ENCODE measurements at regions not wholly inside any gene's neighbourhood (a gene's known extent, or its start where the extent isn't known, plus 50 kb on each side); places are given as distances from the start of the nearest gene placed in this dataset.

- Histone ChIP-seq H3K9me3 (ENCODE audit: control extremely low read depth in 1 of 5, control insufficient read depth in 4 of 5, insufficient read depth in 2 of 5, low read depth in 1 of 5, low read length in 4 of 5) (no peaks in the 10 kb centered on the region), H3K27me3 (replicated peaks in 2 of 5; ENCODE audit: control insufficient read depth in 4 of 5, insufficient read depth in 5 of 5, low read length in 4 of 5) (no peaks in the 10 kb centered on the region), H3K4me1 (ENCODE audit: control extremely low read depth in 1 of 4, control insufficient read depth in 4 of 4, insufficient read depth in 4 of 4, low read length in 3 of 4) (no peaks in the 10 kb centered on the region), H3K27ac (ENCODE audit: insufficient read depth in 1 of 2, low read depth in 1 of 2, low read length in 2 of 2, poor library complexity in 1 of 2, severe bottlenecking in 2 of 2) (no peak overlapping the region), H3K36me3 (ENCODE audit: control insufficient read depth in 4 of 4, insufficient read depth in 4 of 4, low read length in 3 of 4) (no peaks in the 10 kb centered on the region), H3K4me3 (ENCODE audit: control insufficient read depth in 1 of 7, extremely low read depth in 1 of 7, insufficient read depth in 4 of 7, low read depth in 2 of 7, low read length in 6 of 7) (no peak overlapping the region)
- no peak for DNase-seq
- WGBS (ENCODE audit: insufficient coverage), result no CpG with 5 or more reads among the region's 1 CpG
- ChIA-PET POLR2A (no interaction called here), CTCF (no interaction called here)
These were observed 158.0 kb upstream of the TMC3 start for GRCh38 chr15:81532001-81532400.

GRCh38 chr15:81531109-81531592 lies 157.1 kb upstream of the TMC3 start:
- Histone ChIP-seq H3K4me1 (ENCODE audit: control extremely low read depth in 1 of 4, control insufficient read depth in 4 of 4, insufficient read depth in 4 of 4, low read length in 3 of 4) (no peaks in the 10 kb centered on the region), H3K36me3 (ENCODE audit: control insufficient read depth in 4 of 4, insufficient read depth in 4 of 4, low read length in 3 of 4) (no peaks in the 10 kb centered on the region), H3K9me3 (ENCODE audit: control extremely low read depth in 1 of 5, control insufficient read depth in 4 of 5, insufficient read depth in 2 of 5, low read depth in 1 of 5, low read length in 4 of 5) (no peaks in the 10 kb centered on the region), H3K27me3 (replicated peaks in 2 of 5; ENCODE audit: control insufficient read depth in 4 of 5, insufficient read depth in 5 of 5, low read length in 4 of 5) (no peaks in the 10 kb centered on the region), H3K4me3 (ENCODE audit: control insufficient read depth in 1 of 7, extremely low read depth in 1 of 7, insufficient read depth in 4 of 7, low read depth in 2 of 7, low read length in 6 of 7) (no peak overlapping the region), H3K27ac (ENCODE audit: insufficient read depth in 1 of 2, low read depth in 1 of 2, low read length in 2 of 2, poor library complexity in 1 of 2, severe bottlenecking in 2 of 2) (no peak overlapping the region)
- WGBS (ENCODE audit: insufficient coverage), result 82% methylated on average over 9 of the region's 10 CpGs
- ChIA-PET CTCF (no interaction called here), POLR2A (no interaction called here)
- no peak for DNase-seq

- no peak for DNase-seq
- Histone ChIP-seq H3K4me3 (ENCODE audit: control insufficient read depth in 1 of 7, extremely low read depth in 1 of 7, insufficient read depth in 4 of 7, low read depth in 2 of 7, low read length in 6 of 7) (no peak overlapping the region), H3K9me3 (ENCODE audit: control extremely low read depth in 1 of 5, control insufficient read depth in 4 of 5, insufficient read depth in 2 of 5, low read depth in 1 of 5, low read length in 4 of 5) (no peaks in the 10 kb centered on the region), H3K4me1 (ENCODE audit: control extremely low read depth in 1 of 4, control insufficient read depth in 4 of 4, insufficient read depth in 4 of 4, low read length in 3 of 4) (no peaks in the 10 kb centered on the region), H3K27me3 (replicated peaks in 2 of 5; ENCODE audit: control insufficient read depth in 4 of 5, insufficient read depth in 5 of 5, low read length in 4 of 5) (no peaks in the 10 kb centered on the region), H3K27ac (ENCODE audit: insufficient read depth in 1 of 2, low read depth in 1 of 2, low read length in 2 of 2, poor library complexity in 1 of 2, severe bottlenecking in 2 of 2) (no peak overlapping the region), H3K36me3 (ENCODE audit: control insufficient read depth in 4 of 4, insufficient read depth in 4 of 4, low read length in 3 of 4) (no peaks in the 10 kb centered on the region)
- POLR2A ChIA-PET, result no interaction called here
- no CpG with 5 or more reads among the region's 3 CpGs for WGBS (ENCODE audit: insufficient coverage)
- CTCF ChIA-PET, result no interaction called here
These were observed 156.3 kb upstream of the TMC3 start for GRCh38 chr15:81530271-81530691.

- H3K4me1 ChIP-seq (ENCODE audit: control extremely low read depth in 1 of 4, control insufficient read depth in 4 of 4, insufficient read depth in 4 of 4, low read length in 3 of 4), result no peaks in the 10 kb centered on the region
- H3K36me3 ChIP-seq (ENCODE audit: control insufficient read depth in 4 of 4, insufficient read depth in 4 of 4, low read length in 3 of 4), result no peaks in the 10 kb centered on the region
- no peaks in the 10 kb centered on the region for H3K27me3 ChIP-seq (replicated peaks in 2 of 5; ENCODE audit: control insufficient read depth in 4 of 5, insufficient read depth in 5 of 5, low read length in 4 of 5)
- H3K27ac ChIP-seq (ENCODE audit: insufficient read depth in 1 of 2, low read depth in 1 of 2, low read length in 2 of 2, poor library complexity in 1 of 2, severe bottlenecking in 2 of 2), result no peak overlapping the region
- H3K4me3 ChIP-seq (ENCODE audit: control insufficient read depth in 1 of 7, extremely low read depth in 1 of 7, insufficient read depth in 4 of 7, low read depth in 2 of 7, low read length in 6 of 7), result no peak overlapping the region
- no CpG with 5 or more reads among the region's 2 CpGs for WGBS (ENCODE audit: insufficient coverage)
- ChIA-PET CTCF (no interaction called here), POLR2A (no interaction called here)
- DNase-seq, result no peak
- H3K9me3 ChIP-seq (ENCODE audit: control extremely low read depth in 1 of 5, control insufficient read depth in 4 of 5, insufficient read depth in 2 of 5, low read depth in 1 of 5, low read length in 4 of 5), result no peaks in the 10 kb centered on the region
These were observed 155.5 kb upstream of the TMC3 start for GRCh38 chr15:81529481-81529880.

GRCh38 chr15:81526029-81526428 lies 152.0 kb upstream of the TMC3 start:
- 94% methylated on average over 4 of the region's 4 CpGs for WGBS (ENCODE audit: insufficient coverage)
- CTCF ChIA-PET, result no interaction called here

GRCh38 chr15:81524496-81524895 lies 150.5 kb upstream of the TMC3 start:
- WGBS (ENCODE audit: insufficient coverage), result no CpG with 5 or more reads among the region's 1 CpG

More at GRCh38 chr15:81526029-81526428, 152.0 kb upstream of the TMC3 start:
- H3K27ac ChIP-seq (ENCODE audit: insufficient read depth in 1 of 2, low read depth in 1 of 2, low read length in 2 of 2, poor library complexity in 1 of 2, severe bottlenecking in 2 of 2), result no peak overlapping the region
- DNase-seq, result no peak
- H3K9me3 ChIP-seq (ENCODE audit: control extremely low read depth in 1 of 5, control insufficient read depth in 4 of 5, insufficient read depth in 2 of 5, low read depth in 1 of 5, low read length in 4 of 5), result no peaks in the 10 kb centered on the region
- no peak overlapping the region for H3K4me3 ChIP-seq (ENCODE audit: control insufficient read depth in 1 of 7, extremely low read depth in 1 of 7, insufficient read depth in 4 of 7, low read depth in 2 of 7, low read length in 6 of 7)
- POLR2A ChIA-PET, result no interaction called here
- no peaks in the 10 kb centered on the region for H3K27me3 ChIP-seq (replicated peaks in 2 of 5; ENCODE audit: control insufficient read depth in 4 of 5, insufficient read depth in 5 of 5, low read length in 4 of 5)
- no peaks in the 10 kb centered on the region for H3K36me3 ChIP-seq (ENCODE audit: control insufficient read depth in 4 of 4, insufficient read depth in 4 of 4, low read length in 3 of 4)
- H3K4me1 ChIP-seq (ENCODE audit: control extremely low read depth in 1 of 4, control insufficient read depth in 4 of 4, insufficient read depth in 4 of 4, low read length in 3 of 4), result no peaks in the 10 kb centered on the region

GRCh38 chr15:81523867-81524266 lies 149.9 kb upstream of the TMC3 start:
- ChIA-PET CTCF (no interaction called here), POLR2A (no interaction called here)
- Histone ChIP-seq H3K4me1 (ENCODE audit: control extremely low read depth in 1 of 4, control insufficient read depth in 4 of 4, insufficient read depth in 4 of 4, low read length in 3 of 4) (no peaks in the 10 kb centered on the region), H3K27me3 (replicated peaks in 2 of 5; ENCODE audit: control insufficient read depth in 4 of 5, insufficient read depth in 5 of 5, low read length in 4 of 5) (no peaks in the 10 kb centered on the region), H3K4me3 (ENCODE audit: control insufficient read depth in 1 of 7, extremely low read depth in 1 of 7, insufficient read depth in 4 of 7, low read depth in 2 of 7, low read length in 6 of 7) (no peak overlapping the region), H3K9me3 (ENCODE audit: control extremely low read depth in 1 of 5, control insufficient read depth in 4 of 5, insufficient read depth in 2 of 5, low read depth in 1 of 5, low read length in 4 of 5) (no peaks in the 10 kb centered on the region), H3K27ac (ENCODE audit: insufficient read depth in 1 of 2, low read depth in 1 of 2, low read length in 2 of 2, poor library complexity in 1 of 2, severe bottlenecking in 2 of 2) (no peak overlapping the region), H3K36me3 (ENCODE audit: control insufficient read depth in 4 of 4, insufficient read depth in 4 of 4, low read length in 3 of 4) (no peaks in the 10 kb centered on the region)
- WGBS (ENCODE audit: insufficient coverage), result 92% methylated on average over 1 of the region's 2 CpGs
- no peak for DNase-seq

More at GRCh38 chr15:81524496-81524895, 150.5 kb upstream of the TMC3 start:
- Histone ChIP-seq H3K27ac (ENCODE audit: insufficient read depth in 1 of 2, low read depth in 1 of 2, low read length in 2 of 2, poor library complexity in 1 of 2, severe bottlenecking in 2 of 2) (no peak overlapping the region), H3K4me3 (ENCODE audit: control insufficient read depth in 1 of 7, extremely low read depth in 1 of 7, insufficient read depth in 4 of 7, low read depth in 2 of 7, low read length in 6 of 7) (no peak overlapping the region), H3K9me3 (ENCODE audit: control extremely low read depth in 1 of 5, control insufficient read depth in 4 of 5, insufficient read depth in 2 of 5, low read depth in 1 of 5, low read length in 4 of 5) (no peaks in the 10 kb centered on the region), H3K27me3 (replicated peaks in 2 of 5; ENCODE audit: control insufficient read depth in 4 of 5, insufficient read depth in 5 of 5, low read length in 4 of 5) (no peaks in the 10 kb centered on the region), H3K36me3 (ENCODE audit: control insufficient read depth in 4 of 4, insufficient read depth in 4 of 4, low read length in 3 of 4) (no peaks in the 10 kb centered on the region), H3K4me1 (ENCODE audit: control extremely low read depth in 1 of 4, control insufficient read depth in 4 of 4, insufficient read depth in 4 of 4, low read length in 3 of 4) (no peaks in the 10 kb centered on the region)
- ChIA-PET POLR2A (no interaction called here), CTCF (no interaction called here)
- DNase-seq, result no peak

Data from common myeloid progenitor, CD34-positive (primary cell).